ENCODE measurements at regions not wholly inside any gene's neighbourhood (a gene's known extent, or its start where the extent isn't known, plus 50 kb on each side); places are given as distances from the start of the nearest gene placed in this dataset.

DNA sequence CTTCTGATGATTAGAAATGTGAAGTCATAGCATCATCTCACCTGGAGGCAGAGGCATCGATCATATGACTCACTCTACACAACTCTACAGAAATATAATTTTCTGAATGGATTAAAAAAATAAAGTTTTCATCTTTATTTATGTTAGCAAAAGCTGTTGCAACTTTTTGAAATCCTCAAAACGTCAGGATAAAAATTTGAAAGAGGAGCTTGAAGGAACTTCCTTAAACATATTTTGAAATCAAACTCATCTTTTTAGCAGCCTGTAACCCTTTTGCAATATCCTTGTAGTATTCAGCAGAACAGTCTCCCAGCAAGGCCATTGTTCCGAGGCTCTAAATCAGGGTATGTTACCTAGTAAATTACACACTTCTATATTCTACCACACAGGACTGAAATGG is 985.4 kb downstream of the PLOD2 start:
- intact Hi-C loops (cut with DNase I), result no loop called here
- H3K27ac ChIP-seq, result no peak overlapping the region

DNA sequence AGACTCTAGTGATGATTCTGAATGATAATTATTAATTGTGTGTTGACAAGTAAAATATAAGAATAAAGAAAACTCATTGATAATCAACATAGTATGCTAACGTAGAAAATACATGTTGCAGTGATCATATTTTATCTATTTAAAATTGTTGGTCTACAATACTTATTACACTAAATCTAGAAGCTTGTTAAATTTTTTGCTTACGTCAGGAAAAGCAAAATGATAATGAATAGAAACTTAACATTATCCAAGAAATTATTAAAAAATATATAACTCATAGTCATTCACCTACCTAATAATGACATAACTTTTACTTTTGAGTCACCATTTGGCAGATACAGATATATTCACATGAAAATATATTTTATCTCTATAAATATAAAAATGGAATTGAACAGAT is 984.1 kb downstream of the PLOD2 start:
- no peak for DNase-seq (ENCODE audit: extremely low spot score in 2 of 2)
- H3K4me1 ChIP-seq, result peaks cover 11% of the 10 kb centered on the region
- intact Hi-C loops (cut with DNase I), result no loop called here

More for the DNA sequence above, 985.4 kb downstream of the PLOD2 start:
- H3K9me3 ChIP-seq, result no peaks in the 10 kb centered on the region
- H3K36me3 ChIP-seq, result no peaks in the 10 kb centered on the region
- DNase-seq (ENCODE audit: extremely low spot score in 2 of 2), result no peak
- H3K4me3 ChIP-seq, result no peak overlapping the region
- TF ChIP-seq, protein P1, sequence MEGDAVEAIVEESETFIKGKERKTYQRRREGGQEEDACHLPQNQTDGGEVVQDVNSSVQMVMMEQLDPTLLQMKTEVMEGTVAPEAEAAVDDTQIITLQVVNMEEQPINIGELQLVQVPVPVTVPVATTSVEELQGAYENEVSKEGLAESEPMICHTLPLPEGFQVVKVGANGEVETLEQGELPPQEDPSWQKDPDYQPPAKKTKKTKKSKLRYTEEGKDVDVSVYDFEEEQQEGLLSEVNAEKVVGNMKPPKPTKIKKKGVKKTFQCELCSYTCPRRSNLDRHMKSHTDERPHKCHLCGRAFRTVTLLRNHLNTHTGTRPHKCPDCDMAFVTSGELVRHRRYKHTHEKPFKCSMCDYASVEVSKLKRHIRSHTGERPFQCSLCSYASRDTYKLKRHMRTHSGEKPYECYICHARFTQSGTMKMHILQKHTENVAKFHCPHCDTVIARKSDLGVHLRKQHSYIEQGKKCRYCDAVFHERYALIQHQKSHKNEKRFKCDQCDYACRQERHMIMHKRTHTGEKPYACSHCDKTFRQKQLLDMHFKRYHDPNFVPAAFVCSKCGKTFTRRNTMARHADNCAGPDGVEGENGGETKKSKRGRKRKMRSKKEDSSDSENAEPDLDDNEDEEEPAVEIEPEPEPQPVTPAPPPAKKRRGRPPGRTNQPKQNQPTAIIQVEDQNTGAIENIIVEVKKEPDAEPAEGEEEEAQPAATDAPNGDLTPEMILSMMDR (IDR thresholded peaks at IDR 0.05), result no peak
- TF ChIP-seq POLR2A (IDR thresholded peaks at IDR 0.05) (no peak), POLR2AphosphoS5 (IDR thresholded peaks at IDR 0.05; ENCODE audit: insufficient read depth in 1 of 2, low read depth in 1 of 2) (no peak)
- H3K4me1 ChIP-seq, result no peaks in the 10 kb centered on the region
- no peaks in the 10 kb centered on the region for H3K27me3 ChIP-seq

DNA sequence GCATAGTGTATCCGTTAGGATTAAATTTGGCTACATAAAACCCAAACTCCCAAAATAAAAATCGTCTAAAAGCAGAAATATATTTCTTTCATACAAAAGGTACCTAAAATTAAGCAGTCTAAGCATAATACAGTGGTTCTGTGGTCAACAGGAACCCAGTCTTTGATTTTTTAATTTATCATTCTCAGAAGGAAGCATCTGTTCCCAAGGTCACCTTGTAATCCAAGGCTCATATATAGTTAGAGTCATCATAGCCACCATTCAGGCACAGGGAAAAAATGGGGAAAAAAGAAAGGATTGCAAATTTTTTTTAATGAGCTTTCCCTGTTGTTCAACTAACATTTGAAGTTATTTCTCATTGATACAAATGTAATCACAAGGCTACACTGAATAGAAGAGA is 983.2 kb downstream of the PLOD2 start:
- H3K27ac ChIP-seq, result no peak overlapping the region
- no peak overlapping the region for H3K4me3 ChIP-seq
- no peak for DNase-seq (ENCODE audit: extremely low spot score in 2 of 2)
- no peaks in the 10 kb centered on the region for H3K9me3 ChIP-seq
- no peaks in the 10 kb centered on the region for H3K36me3 ChIP-seq
- intact Hi-C loops (cut with DNase I), result no loop called here
- no peaks in the 10 kb centered on the region for H3K27me3 ChIP-seq
- H3K4me1 ChIP-seq, result peaks cover 15% of the 10 kb centered on the region
- TF ChIP-seq POLR2AphosphoS5 (IDR thresholded peaks at IDR 0.05; ENCODE audit: insufficient read depth in 1 of 2, low read depth in 1 of 2) (no peak), POLR2A (IDR thresholded peaks at IDR 0.05) (no peak)
- TF ChIP-seq, protein P1 (IDR thresholded peaks at IDR 0.05), result no peak

More for the DNA sequence above, 984.1 kb downstream of the PLOD2 start:
- Histone ChIP-seq H3K36me3 (no peaks in the 10 kb centered on the region), H3K27me3 (no peaks in the 10 kb centered on the region), H3K27ac (no peak overlapping the region), H3K9me3 (no peaks in the 10 kb centered on the region), H3K4me3 (no peak overlapping the region)
- TF ChIP-seq, protein P1 (IDR thresholded peaks at IDR 0.05), result no peak

DNA sequence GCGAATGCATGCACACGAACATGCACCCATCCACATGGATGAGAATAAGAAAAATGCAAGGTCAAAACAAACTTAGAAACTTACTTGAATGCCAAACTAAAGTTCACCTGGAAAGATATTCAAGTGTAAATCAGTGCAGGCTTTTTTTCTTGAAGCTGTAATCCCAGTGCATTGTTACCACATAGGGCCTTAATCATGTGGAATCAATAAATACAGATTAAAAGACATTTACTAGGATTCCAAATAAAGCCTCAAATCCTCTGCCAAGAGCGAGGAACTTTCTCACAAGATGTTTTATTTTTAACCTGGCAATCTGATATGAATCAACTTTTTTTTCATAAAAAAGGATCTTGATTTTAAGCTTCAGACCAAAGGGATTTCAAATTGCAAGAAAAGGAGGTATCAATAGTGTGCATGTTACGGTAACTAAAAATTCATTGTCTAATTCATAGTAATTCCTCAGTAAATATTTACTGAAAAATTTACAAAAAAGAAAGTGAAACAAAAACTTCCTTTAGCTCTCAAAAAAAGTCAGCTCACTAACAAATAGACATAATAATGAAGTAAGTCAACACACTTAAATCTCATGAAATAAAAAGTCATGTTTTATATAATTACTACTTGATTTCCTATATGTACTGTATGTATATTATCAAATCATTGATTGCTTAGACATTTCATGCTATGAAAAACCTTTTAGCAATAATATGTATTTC is 978.6 kb downstream of the PLOD2 start:
- intact Hi-C loops (cut with DNase I), result no loop called here
- H3K4me1 ChIP-seq, result peaks cover 19% of the 10 kb centered on the region
- H3K27ac ChIP-seq, result no peak overlapping the region
- no peaks in the 10 kb centered on the region for H3K27me3 ChIP-seq
- H3K4me3 ChIP-seq, result peak overlapping the region in 1 of 2 donors; percentile 20
- H3K36me3 ChIP-seq, result no peaks in the 10 kb centered on the region
- no peak for DNase-seq (ENCODE audit: extremely low spot score in 2 of 2)
- no peaks in the 10 kb centered on the region for H3K9me3 ChIP-seq
- no peak for TF ChIP-seq POLR2AphosphoS5 (IDR thresholded peaks at IDR 0.05; ENCODE audit: insufficient read depth in 1 of 2, low read depth in 1 of 2)
- TF ChIP-seq, protein P1 (IDR thresholded peaks at IDR 0.05), result no peak
- TF ChIP-seq POLR2A (IDR thresholded peaks at IDR 0.05), result no peak

GRCh38 chr3:145183261-145183660 is 977.7 kb downstream of the PLOD2 start:
- no peaks in the 10 kb centered on the region for H3K36me3 ChIP-seq
- no peak overlapping the region for H3K4me3 ChIP-seq
- H3K27ac ChIP-seq, result no peak overlapping the region
- TF ChIP-seq POLR2A (IDR thresholded peaks at IDR 0.05), result no peak
- DNase-seq (ENCODE audit: extremely low spot score in 2 of 2), result no peak
- H3K4me1 ChIP-seq, result peaks cover 19% of the 10 kb centered on the region
- no peaks in the 10 kb centered on the region for H3K27me3 ChIP-seq
- H3K9me3 ChIP-seq, result no peaks in the 10 kb centered on the region
- intact Hi-C loops (cut with DNase I), result no loop called here
